GM23338 (cell line): ENCODE measurements at regions not wholly inside any gene's neighbourhood (a gene's known extent, or its start where the extent isn't known, plus 50 kb on each side); places are given as distances from the start of the nearest gene placed in this dataset.

ENCODE experiments used
- ATAC-seq: fragments of 200-7000 bp; cut with Tn5 transposase; 3 replicates; pipeline ENCODE4 v1.9.1; 2020
- DNase-seq: peaks from one replicate; pipeline ENCODE4 v3.0.0-alpha.2; 2015; ENCODE audit warnings: low spot score
- H2AFZ ChIP-seq: fragments of 200-600 bp; sonication (generic); 2 replicates; pipeline ENCODE4 v1.8.0; 2016; ENCODE audit warnings: antibody characterized with exemption, mild to moderate bottlenecking, moderate library complexity
- H3F3A ChIP-seq: fragments of 200-600 bp; sonication (generic); replicated peaks from 2 replicates; pipeline ENCODE4 v1.8.0; 2017; ENCODE audit warnings: antibody characterized with exemption, mixed run types, low read depth
- H3K27ac ChIP-seq: fragments of 200-600 bp; sonication (generic); 2 replicates; pipeline ENCODE4 v1.6.1; 2016; ENCODE audit warnings: low read depth
- H3K27me3 ChIP-seq: fragments of 200-600 bp; sonication (generic); 2 replicates; pipeline ENCODE4 v1.8.0; 2016; ENCODE audit warnings: mild to moderate bottlenecking, mixed run types, moderate library complexity; ENCODE audit not compliant: insufficient read depth
- H3K36me3 ChIP-seq: fragments of 200-600 bp; sonication (generic); 2 replicates; pipeline ENCODE4 v1.8.0; 2016; ENCODE audit warnings: mild to moderate bottlenecking; ENCODE audit not compliant: insufficient read depth
- H3K4me1 ChIP-seq: fragments of 200-600 bp; sonication (generic); 2 replicates; pipeline ENCODE4 v1.8.0; 2016; ENCODE audit warnings: mild to moderate bottlenecking, moderate library complexity; ENCODE audit not compliant: insufficient read depth
- H3K4me2 ChIP-seq: fragments of 200-600 bp; sonication (generic); 2 replicates; pipeline ENCODE4 v1.7.1; 2017; ENCODE audit warnings: mixed run types
- H3K4me3 ChIP-seq: fragments of 200-600 bp; sonication (generic); 2 replicates; pipeline ENCODE4 v1.6.1; 2016; ENCODE audit warnings: mixed run types
- H3K79me2 ChIP-seq: fragments of 200-600 bp; sonication (generic); replicated peaks from 2 replicates; pipeline ENCODE4 v1.8.0; 2017; ENCODE audit warnings: mild to moderate bottlenecking; ENCODE audit not compliant: insufficient read depth
- H3K9me2 ChIP-seq: fragments of 200-600 bp; sonication (generic); 2 replicates; pipeline ENCODE4 v1.8.0; 2017; ENCODE audit not compliant: insufficient read depth
- H4K20me1 ChIP-seq: fragments of 200-600 bp; sonication (generic); replicated peaks from 2 replicates; pipeline ENCODE4 v1.8.0; 2017; ENCODE audit warnings: mild to moderate bottlenecking; ENCODE audit not compliant: insufficient read depth
- H3K27ac Mint-ChIP-seq: 2 replicates; pipeline ENCODE4 v1.8.0; 2020; ENCODE audit warnings: inconsistent platforms, mild to moderate bottlenecking, moderate library complexity, mixed read lengths
- H3K27me3 Mint-ChIP-seq: 3 replicates; pipeline ENCODE4 v1.8.0; 2022; ENCODE audit warnings: low read depth, mild to moderate bottlenecking, moderate library complexity, mixed read lengths, inconsistent platforms; ENCODE audit not compliant: insufficient read depth, poor library complexity
- H3K36me3 Mint-ChIP-seq: 3 replicates; pipeline ENCODE4 v1.8.0; 2021; ENCODE audit warnings: low read depth, mild to moderate bottlenecking, inconsistent platforms, moderate library complexity, mixed read lengths
- H3K4me1 Mint-ChIP-seq: 3 replicates; pipeline ENCODE4 v1.8.0; 2020; ENCODE audit warnings: mild to moderate bottlenecking, inconsistent platforms, mixed read lengths
- H3K4me3 Mint-ChIP-seq: 3 replicates; pipeline ENCODE4 v1.8.0; 2021; ENCODE audit warnings: moderate library complexity, mild to moderate bottlenecking, inconsistent platforms, mixed read lengths
- H3K9me3 Mint-ChIP-seq: 3 replicates; pipeline ENCODE4 v1.8.0; 2020; ENCODE audit warnings: moderate library complexity, mild to moderate bottlenecking, inconsistent platforms, mixed read lengths
- CREB1 ChIP-seq: fragments of 250-450 bp; sonication (Bioruptor Pico); IDR thresholded peaks from 2 replicates; pipeline ENCODE4 v1.5.0; 2020; ENCODE audit warnings: low read depth, mild to moderate bottlenecking, moderate library complexity
- EZH2 ChIP-seq: fragments of 200-600 bp; sonication (generic); IDR thresholded peaks from one replicate; pipeline ENCODE4 v1.8.0; 2017; ENCODE audit warnings: antibody characterized with exemption, mild to moderate bottlenecking, low read depth; ENCODE audit not compliant: unreplicated experiment
- NANOG ChIP-seq: IDR thresholded peaks from 2 replicates; pipeline ENCODE4 v1.6.1; 2016; ENCODE audit warnings: antibody characterized with exemption, borderline replicate concordance
- POLR2AphosphoS5 ChIP-seq: IDR thresholded peaks from 2 replicates; pipeline ENCODE4 v1.6.1; 2016; ENCODE audit warnings: antibody characterized with exemption, low read depth
- STAT1 ChIP-seq: IDR thresholded peaks from one replicate; pipeline ENCODE4 v1.6.1; 2016; ENCODE audit warnings: antibody characterized with exemption; ENCODE audit not compliant: unreplicated experiment
- ZNF331 ChIP-seq: fragments of 250-450 bp; sonication (Bioruptor Pico); IDR thresholded peaks from 2 replicates; pipeline ENCODE4 v1.5.0; 2020; ENCODE audit warnings: low read depth, mild to moderate bottlenecking, moderate library complexity
- TF ChIP-seq, protein P1 (sequence below), 2 experiments: fragments of 200-600 bp in 1 of 2; sonication (generic) in 1 of 2; conservative IDR thresholded peaks; 2 replicates each; pipeline versions ENCODE4 v1.5.1 to v1.6.1; 2016 to 2017; ENCODE audit warnings: antibody characterized with exemption in 2 of 2, low read depth in 2 of 2, mild to moderate bottlenecking in 2 of 2, moderate library complexity in 1 of 2
- TF ChIP-seq, protein P2 (sequence below): fragments of 250-450 bp; sonication (Bioruptor Pico); IDR thresholded peaks from 2 replicates; pipeline ENCODE4 v1.5.0; 2020; ENCODE audit warnings: mild to moderate bottlenecking, moderate library complexity

DNA sequence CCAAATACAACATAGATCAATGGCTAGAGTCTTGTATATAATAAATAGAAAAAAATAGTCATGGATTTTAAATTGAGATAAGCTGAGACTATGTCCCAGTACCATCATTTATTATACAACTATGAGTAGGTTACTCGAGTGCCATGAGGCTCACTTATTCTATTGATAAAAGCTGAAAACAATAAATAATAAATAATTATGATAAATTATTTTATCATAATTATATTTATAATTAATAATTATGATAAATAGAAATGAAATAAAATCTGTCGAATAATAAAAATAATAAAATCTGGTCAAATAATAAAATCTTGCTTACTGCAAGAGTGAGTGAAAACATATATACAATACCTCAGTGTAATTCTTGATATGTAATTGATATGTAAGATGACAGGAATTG is 801.4 kb downstream of the FAM181B start:
- no peaks in the 10 kb centered on the region for H3K27me3 Mint-ChIP-seq
- DNase-seq = no peak

DNA sequence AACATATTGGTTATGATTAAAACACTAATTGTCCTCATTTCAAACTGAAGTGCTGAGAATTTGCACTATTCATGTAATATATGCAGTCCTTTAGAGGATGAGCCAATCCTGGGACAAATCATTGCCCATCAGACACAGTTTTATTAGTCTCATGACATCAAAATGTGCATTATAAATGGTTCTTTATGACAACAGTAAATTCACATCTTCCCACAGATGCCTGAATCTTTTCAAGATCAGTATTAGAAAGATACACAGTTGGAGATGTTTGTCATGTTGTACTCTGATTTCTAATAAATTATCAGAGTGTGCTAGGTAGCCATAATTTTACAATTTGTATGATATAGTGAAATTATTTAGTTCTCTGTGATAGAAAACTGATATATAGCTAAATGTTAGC is 813.5 kb downstream of the FAM181B start:
- H4K20me1 ChIP-seq = no peaks in the 10 kb centered on the region
- H2AFZ ChIP-seq = no peak overlapping the region
- H3K79me2 ChIP-seq = no peaks in the 10 kb centered on the region
- H3F3A ChIP-seq = no peaks in the 10 kb centered on the region
- Mint-ChIP-seq H3K4me3 (no peak overlapping the region), H3K27me3 (no peaks in the 10 kb centered on the region), H3K27ac (no peak overlapping the region), H3K4me1 (no peaks in the 10 kb centered on the region), H3K36me3 (no peaks in the 10 kb centered on the region), H3K9me3 (no peaks in the 10 kb centered on the region)
- no peaks in the 10 kb centered on the region for H3K4me1 ChIP-seq
- no peak overlapping the region for H3K4me3 ChIP-seq
- H3K27ac ChIP-seq = no peak overlapping the region
- no peak for ATAC-seq
- TF ChIP-seq ZNF331 (CRISPR knock-in tag) = no peak
- no peak for TF ChIP-seq CREB1 (CRISPR knock-in tag)
- no peak for TF ChIP-seq EZH2
- H3K27me3 ChIP-seq = no peaks in the 10 kb centered on the region
- no peak overlapping the region for H3K4me2 ChIP-seq
- H3K9me2 ChIP-seq = no peaks in the 10 kb centered on the region
- no peak for DNase-seq
- no peaks in the 10 kb centered on the region for H3K36me3 ChIP-seq

More for the DNA sequence above, 801.4 kb downstream of the FAM181B start:
- no peaks in the 10 kb centered on the region for H4K20me1 ChIP-seq
- no peak overlapping the region for H3K4me2 ChIP-seq
- no peaks in the 10 kb centered on the region for H3K79me2 ChIP-seq
- no peak overlapping the region for H3K4me3 ChIP-seq
- H3K9me3 Mint-ChIP-seq = no peaks in the 10 kb centered on the region
- H3K27ac ChIP-seq = no peak overlapping the region
- TF ChIP-seq ZNF331 (CRISPR knock-in tag) = no peak
- no peaks in the 10 kb centered on the region for H3K9me2 ChIP-seq
- no peaks in the 10 kb centered on the region for H3K27me3 ChIP-seq
- no peaks in the 10 kb centered on the region for H3K36me3 Mint-ChIP-seq
- no peak overlapping the region for H2AFZ ChIP-seq
- H3K4me1 ChIP-seq = no peaks in the 10 kb centered on the region
- no peak overlapping the region for H3K27ac Mint-ChIP-seq
- no peak for ATAC-seq
- no peaks in the 10 kb centered on the region for H3K4me1 Mint-ChIP-seq
- H3F3A ChIP-seq = no peaks in the 10 kb centered on the region
- no peak overlapping the region for H3K4me3 Mint-ChIP-seq
- H3K36me3 ChIP-seq = no peaks in the 10 kb centered on the region

DNA sequence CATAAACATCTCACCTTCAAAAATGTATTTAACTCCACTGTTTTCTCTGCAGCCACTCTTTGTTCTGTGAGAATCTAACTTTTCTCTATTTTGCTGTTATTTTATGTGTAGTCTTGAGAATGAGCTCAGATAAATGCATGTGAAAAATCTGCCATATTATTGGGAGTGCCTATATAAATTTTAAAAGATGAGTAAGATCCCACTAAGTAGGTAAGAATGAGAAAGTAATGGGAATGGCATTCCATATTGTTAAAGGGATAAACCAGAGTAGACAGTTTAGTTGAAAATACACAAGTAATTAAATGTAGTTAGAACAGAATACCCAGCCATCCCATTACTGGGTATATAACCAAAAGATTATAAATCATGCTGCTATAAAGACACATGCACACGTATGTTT is 817.2 kb downstream of the FAM181B start:
- Histone ChIP-seq H3K79me2 (no peaks in the 10 kb centered on the region), H3K27ac (no peak overlapping the region), H3K4me3 (no peak overlapping the region), H3K9me2 (no peaks in the 10 kb centered on the region), H3K36me3 (no peaks in the 10 kb centered on the region), H3K4me2 (no peak overlapping the region), H3K27me3 (no peaks in the 10 kb centered on the region), H3F3A (no peaks in the 10 kb centered on the region), H4K20me1 (no peaks in the 10 kb centered on the region), H3K4me1 (no peaks in the 10 kb centered on the region), H2AFZ (no peak overlapping the region)
- H3K4me3 Mint-ChIP-seq = no peak overlapping the region
- peaks cover 2% of the 10 kb centered on the region for H3K27me3 Mint-ChIP-seq
- no peaks in the 10 kb centered on the region for H3K9me3 Mint-ChIP-seq
- no peak overlapping the region for H3K27ac Mint-ChIP-seq
- DNase-seq (no peak), ATAC-seq (no peak)
- no peaks in the 10 kb centered on the region for H3K36me3 Mint-ChIP-seq
- H3K4me1 Mint-ChIP-seq = no peaks in the 10 kb centered on the region
- TF ChIP-seq STAT1 (no peak), NANOG (no peak), CREB1 (CRISPR knock-in tag) (no peak), POLR2AphosphoS5 (no peak), ZNF331 (CRISPR knock-in tag) (no peak)
- TF ChIP-seq, protein P1, sequence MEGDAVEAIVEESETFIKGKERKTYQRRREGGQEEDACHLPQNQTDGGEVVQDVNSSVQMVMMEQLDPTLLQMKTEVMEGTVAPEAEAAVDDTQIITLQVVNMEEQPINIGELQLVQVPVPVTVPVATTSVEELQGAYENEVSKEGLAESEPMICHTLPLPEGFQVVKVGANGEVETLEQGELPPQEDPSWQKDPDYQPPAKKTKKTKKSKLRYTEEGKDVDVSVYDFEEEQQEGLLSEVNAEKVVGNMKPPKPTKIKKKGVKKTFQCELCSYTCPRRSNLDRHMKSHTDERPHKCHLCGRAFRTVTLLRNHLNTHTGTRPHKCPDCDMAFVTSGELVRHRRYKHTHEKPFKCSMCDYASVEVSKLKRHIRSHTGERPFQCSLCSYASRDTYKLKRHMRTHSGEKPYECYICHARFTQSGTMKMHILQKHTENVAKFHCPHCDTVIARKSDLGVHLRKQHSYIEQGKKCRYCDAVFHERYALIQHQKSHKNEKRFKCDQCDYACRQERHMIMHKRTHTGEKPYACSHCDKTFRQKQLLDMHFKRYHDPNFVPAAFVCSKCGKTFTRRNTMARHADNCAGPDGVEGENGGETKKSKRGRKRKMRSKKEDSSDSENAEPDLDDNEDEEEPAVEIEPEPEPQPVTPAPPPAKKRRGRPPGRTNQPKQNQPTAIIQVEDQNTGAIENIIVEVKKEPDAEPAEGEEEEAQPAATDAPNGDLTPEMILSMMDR (conservative IDR thresholded peaks at IDR 0.05; ENCODE audit: low read depth in 2 of 2) = no peak
- TF ChIP-seq, protein P2, sequence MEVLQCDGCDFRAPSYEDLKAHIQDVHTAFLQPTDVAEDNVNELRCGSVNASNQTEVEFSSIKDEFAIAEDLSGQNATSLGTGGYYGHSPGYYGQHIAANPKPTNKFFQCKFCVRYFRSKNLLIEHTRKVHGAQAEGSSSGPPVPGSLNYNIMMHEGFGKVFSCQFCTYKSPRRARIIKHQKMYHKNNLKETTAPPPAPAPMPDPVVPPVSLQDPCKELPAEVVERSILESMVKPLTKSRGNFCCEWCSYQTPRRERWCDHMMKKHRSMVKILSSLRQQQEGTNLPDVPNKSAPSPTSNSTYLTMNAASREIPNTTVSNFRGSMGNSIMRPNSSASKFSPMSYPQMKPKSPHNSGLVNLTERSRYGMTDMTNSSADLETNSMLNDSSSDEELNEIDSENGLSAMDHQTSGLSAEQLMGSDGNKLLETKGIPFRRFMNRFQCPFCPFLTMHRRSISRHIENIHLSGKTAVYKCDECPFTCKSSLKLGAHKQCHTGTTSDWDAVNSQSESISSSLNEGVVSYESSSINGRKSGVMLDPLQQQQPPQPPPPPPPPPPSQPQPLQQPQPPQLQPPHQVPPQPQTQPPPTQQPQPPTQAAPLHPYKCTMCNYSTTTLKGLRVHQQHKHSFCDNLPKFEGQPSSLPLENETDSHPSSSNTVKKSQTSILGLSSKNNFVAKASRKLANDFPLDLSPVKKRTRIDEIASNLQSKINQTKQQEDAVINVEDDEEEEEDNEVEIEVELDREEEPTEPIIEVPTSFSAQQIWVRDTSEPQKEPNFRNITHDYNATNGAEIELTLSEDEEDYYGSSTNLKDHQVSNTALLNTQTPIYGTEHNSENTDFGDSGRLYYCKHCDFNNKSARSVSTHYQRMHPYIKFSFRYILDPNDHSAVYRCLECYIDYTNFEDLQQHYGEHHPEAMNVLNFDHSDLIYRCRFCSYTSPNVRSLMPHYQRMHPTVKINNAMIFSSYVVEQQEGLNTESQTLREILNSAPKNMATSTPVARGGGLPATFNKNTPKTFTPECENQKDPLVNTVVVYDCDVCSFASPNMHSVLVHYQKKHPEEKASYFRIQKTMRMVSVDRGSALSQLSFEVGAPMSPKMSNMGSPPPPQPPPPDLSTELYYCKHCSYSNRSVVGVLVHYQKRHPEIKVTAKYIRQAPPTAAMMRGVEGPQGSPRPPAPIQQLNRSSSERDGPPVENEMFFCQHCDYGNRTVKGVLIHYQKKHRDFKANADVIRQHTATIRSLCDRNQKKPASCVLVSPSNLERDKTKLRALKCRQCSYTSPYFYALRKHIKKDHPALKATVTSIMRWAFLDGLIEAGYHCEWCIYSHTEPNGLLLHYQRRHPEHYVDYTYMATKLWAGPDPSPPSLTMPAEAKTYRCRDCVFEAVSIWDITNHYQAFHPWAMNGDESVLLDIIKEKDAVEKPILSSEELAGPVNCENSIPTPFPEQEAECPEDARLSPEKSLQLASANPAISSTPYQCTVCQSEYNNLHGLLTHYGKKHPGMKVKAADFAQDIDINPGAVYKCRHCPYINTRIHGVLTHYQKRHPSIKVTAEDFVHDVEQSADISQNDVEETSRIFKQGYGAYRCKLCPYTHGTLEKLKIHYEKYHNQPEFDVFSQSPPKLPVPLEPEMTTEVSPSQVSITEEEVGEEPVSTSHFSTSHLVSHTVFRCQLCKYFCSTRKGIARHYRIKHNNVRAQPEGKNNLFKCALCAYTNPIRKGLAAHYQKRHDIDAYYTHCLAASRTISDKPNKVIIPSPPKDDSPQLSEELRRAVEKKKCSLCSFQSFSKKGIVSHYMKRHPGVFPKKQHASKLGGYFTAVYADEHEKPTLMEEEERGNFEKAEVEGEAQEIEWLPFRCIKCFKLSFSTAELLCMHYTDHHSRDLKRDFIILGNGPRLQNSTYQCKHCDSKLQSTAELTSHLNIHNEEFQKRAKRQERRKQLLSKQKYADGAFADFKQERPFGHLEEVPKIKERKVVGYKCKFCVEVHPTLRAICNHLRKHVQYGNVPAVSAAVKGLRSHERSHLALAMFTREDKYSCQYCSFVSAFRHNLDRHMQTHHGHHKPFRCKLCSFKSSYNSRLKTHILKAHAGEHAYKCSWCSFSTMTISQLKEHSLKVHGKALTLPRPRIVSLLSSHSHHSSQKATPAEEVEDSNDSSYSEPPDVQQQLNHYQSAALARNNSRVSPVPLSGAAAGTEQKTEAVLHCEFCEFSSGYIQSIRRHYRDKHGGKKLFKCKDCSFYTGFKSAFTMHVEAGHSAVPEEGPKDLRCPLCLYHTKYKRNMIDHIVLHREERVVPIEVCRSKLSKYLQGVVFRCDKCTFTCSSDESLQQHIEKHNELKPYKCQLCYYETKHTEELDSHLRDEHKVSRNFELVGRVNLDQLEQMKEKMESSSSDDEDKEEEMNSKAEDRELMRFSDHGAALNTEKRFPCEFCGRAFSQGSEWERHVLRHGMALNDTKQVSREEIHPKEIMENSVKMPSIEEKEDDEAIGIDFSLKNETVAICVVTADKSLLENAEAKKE = no peak
